ENCODE measurements at regions not wholly inside any gene's neighbourhood (a gene's known extent, or its start where the extent isn't known, plus 50 kb on each side); places are given as distances from the start of the nearest gene placed in this dataset.
"Not testable (repeated sequence)": the region's sequence is repeated elsewhere in the genome, so short reads cannot be mapped to it uniquely, and the experiment has no call there.

DNA sequence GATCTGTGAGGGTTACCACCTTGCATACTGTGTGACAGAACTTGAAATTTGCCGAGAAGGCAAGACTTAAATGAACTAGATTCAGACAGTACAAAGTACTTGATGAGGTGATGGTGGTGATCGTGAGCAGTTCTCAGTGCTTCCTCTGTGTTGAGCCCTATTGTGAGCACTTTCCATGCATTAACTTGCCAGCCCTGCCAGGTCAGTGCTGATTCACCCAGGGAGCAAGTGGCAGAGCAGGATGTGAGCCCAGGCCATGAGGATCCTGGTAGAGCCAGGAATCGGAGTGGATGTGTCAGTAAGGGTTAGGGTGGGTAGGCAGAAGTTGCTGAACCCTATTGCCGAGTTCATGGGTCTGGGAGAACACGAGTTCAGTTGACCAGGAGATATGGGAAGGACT, 4545.7 kb upstream of the TPTE start:
- not testable (repeated sequence) for H3K27me3 Mint-ChIP-seq; H3K36me3 Mint-ChIP-seq; DNase-seq (ENCODE audit: extremely low spot score, unreplicated experiment); H3K4me3 Mint-ChIP-seq; H3K9me3 Mint-ChIP-seq; H3K27ac Mint-ChIP-seq; H3K4me1 Mint-ChIP-seq (ENCODE audit: unreplicated experiment)

- not testable (repeated sequence) for H3K4me3 Mint-ChIP-seq; DNase-seq (ENCODE audit: extremely low spot score, unreplicated experiment)
Observed at GRCh38 chr21:5997586-5997985, 4523.8 kb upstream of the TPTE start.

DNA sequence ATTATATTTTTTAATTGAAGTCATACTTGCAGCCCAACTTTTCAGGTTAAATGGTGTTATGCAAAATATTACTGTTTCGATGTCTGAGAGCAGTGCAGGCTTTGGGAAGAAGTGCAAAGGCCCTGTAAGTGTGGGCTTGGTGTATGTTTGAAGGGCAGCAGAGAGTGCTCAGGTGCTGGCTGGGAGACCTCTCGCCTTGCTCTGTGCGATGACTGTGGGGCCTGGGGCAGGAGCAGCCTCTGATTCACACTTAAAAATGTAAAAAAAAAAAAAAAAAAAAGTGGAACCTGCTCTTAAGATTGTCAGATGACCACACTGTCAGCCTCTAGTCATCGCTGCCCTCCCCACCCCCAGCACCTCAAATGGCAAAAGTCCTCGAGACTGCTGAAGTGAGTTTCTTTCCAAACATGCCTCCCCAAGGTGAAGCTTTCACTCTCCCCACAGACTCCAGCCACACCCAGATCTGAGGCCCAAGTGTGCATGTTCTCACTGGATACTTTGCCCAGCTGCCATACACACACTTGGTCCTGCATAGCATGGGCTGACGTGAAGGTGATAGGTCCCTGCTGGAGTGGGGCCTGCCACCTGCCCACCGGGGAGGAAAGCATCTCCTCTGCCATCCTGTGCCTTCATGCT, 4505.8 kb upstream of the TPTE start:
- not testable (repeated sequence) for H3K4me1 Mint-ChIP-seq (ENCODE audit: unreplicated experiment); H3K36me3 Mint-ChIP-seq; H3K4me3 Mint-ChIP-seq; H3K27me3 Mint-ChIP-seq; H3K9me3 Mint-ChIP-seq; DNase-seq (ENCODE audit: extremely low spot score, unreplicated experiment); H3K27ac Mint-ChIP-seq

More at GRCh38 chr21:5997586-5997985, 4523.8 kb upstream of the TPTE start:
- not testable (repeated sequence) for H3K27me3 Mint-ChIP-seq; H3K27ac Mint-ChIP-seq; H3K9me3 Mint-ChIP-seq; H3K36me3 Mint-ChIP-seq; H3K4me1 Mint-ChIP-seq (ENCODE audit: unreplicated experiment)

- H3K4me3 Mint-ChIP-seq; H3K27ac Mint-ChIP-seq; DNase-seq (ENCODE audit: extremely low spot score, unreplicated experiment); H3K36me3 Mint-ChIP-seq; H3K9me3 Mint-ChIP-seq; H3K4me1 Mint-ChIP-seq (ENCODE audit: unreplicated experiment); H3K27me3 Mint-ChIP-seq: not testable (repeated sequence)
Observed at GRCh38 chr21:6020460-6020859, 4500.9 kb upstream of the TPTE start.

- H3K4me1 Mint-ChIP-seq (ENCODE audit: unreplicated experiment); H3K9me3 Mint-ChIP-seq; H3K36me3 Mint-ChIP-seq; H3K27ac Mint-ChIP-seq; H3K27me3 Mint-ChIP-seq; DNase-seq (ENCODE audit: extremely low spot score, unreplicated experiment); H3K4me3 Mint-ChIP-seq: not testable (repeated sequence)
Observed at GRCh38 chr21:6020953-6021716, 4500.2 kb upstream of the TPTE start.

DNA sequence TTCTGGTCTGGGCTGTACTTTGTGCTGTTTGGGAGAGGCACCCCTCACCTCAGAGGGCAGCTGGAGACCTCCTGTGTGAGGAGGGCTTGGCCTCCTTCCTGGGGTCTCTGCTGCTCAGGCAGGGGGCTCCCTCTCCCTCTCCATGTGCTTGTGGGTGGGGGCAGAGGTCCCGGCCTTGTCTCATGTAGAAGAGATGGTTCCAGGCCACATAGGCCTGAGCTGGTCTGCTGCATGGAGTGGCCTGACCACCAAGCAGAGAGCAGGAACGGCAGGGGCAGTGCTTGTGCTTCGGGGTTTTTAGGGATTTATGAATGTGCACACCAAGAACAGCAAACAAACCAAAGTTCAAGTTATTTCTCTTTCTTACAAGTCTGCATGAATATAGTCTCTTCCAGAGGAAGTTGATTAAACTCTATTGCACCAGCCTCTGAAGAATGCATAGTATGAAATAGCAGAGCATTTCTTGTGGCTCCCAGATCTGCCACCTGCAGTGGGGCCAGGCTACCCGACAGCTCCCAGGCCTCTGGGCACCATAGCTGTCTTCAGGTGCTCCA, 4499.6 kb upstream of the TPTE start:
- not testable (repeated sequence) for H3K4me1 Mint-ChIP-seq (ENCODE audit: unreplicated experiment); H3K9me3 Mint-ChIP-seq

DNA sequence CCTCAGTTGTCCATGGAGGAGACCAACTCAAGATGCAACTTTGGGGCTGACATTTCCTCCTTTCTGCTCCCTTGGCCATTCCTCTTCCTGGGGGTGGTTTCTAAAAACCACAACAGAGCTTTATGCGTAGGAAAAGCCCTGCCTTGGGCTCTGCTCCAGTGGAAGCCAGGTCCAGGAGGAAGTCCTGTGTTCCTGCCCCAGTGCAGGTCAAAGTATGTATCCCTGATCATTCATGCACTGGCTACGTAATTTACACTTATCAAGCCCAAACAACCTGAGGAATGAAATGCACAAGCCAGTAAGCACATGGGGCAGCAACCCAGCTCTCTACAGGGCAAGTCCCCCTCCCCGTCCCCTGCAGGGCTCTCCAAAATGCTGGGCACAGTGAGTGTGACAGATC, 4498.1 kb upstream of the TPTE start:
- H3K4me1 Mint-ChIP-seq (ENCODE audit: unreplicated experiment); H3K27ac Mint-ChIP-seq; H3K9me3 Mint-ChIP-seq; H3K4me3 Mint-ChIP-seq; H3K36me3 Mint-ChIP-seq; H3K27me3 Mint-ChIP-seq; DNase-seq (ENCODE audit: extremely low spot score, unreplicated experiment): not testable (repeated sequence)

More for the DNA sequence above, 4499.6 kb upstream of the TPTE start:
- H3K27me3 Mint-ChIP-seq; H3K27ac Mint-ChIP-seq; H3K36me3 Mint-ChIP-seq; H3K4me3 Mint-ChIP-seq; DNase-seq (ENCODE audit: extremely low spot score, unreplicated experiment): not testable (repeated sequence)

- not testable (repeated sequence) for H3K27ac Mint-ChIP-seq; H3K4me1 Mint-ChIP-seq (ENCODE audit: unreplicated experiment); H3K9me3 Mint-ChIP-seq; H3K27me3 Mint-ChIP-seq; H3K36me3 Mint-ChIP-seq; DNase-seq (ENCODE audit: extremely low spot score, unreplicated experiment); H3K4me3 Mint-ChIP-seq
Observed at GRCh38 chr21:6025139-6025538, 4496.2 kb upstream of the TPTE start.

DNA sequence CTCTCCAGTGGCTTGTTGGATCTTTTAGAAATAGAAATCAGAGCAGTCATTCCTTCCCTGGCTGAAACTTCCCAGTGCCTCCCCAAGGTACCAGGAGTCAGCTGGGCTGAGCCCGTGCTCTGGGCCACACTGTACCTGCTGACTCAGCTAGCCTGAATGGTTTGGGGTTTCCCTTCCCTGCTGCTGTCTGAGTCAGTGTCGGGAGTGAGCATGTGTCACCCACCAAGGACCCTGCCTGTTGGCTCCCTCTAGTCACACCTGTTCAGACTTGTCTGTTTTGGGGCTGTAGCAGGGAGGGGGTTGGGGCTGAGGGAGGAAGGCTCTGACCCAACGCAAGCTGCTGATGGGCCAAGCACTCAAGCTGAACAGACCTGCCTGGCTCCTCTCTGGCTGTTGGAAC, 4493.9 kb upstream of the TPTE start:
- not testable (repeated sequence) for H3K4me1 Mint-ChIP-seq (ENCODE audit: unreplicated experiment); H3K27ac Mint-ChIP-seq; DNase-seq (ENCODE audit: extremely low spot score, unreplicated experiment); H3K4me3 Mint-ChIP-seq; H3K36me3 Mint-ChIP-seq; H3K27me3 Mint-ChIP-seq; H3K9me3 Mint-ChIP-seq

- not testable (repeated sequence) for H3K4me3 Mint-ChIP-seq; H3K27me3 Mint-ChIP-seq; H3K4me1 Mint-ChIP-seq (ENCODE audit: unreplicated experiment); H3K9me3 Mint-ChIP-seq; H3K36me3 Mint-ChIP-seq; DNase-seq (ENCODE audit: extremely low spot score, unreplicated experiment); H3K27ac Mint-ChIP-seq
Observed at GRCh38 chr21:6034124-6034678, 4487.2 kb upstream of the TPTE start.

GRCh38 chr21:6034820-6035473, 4486.4 kb upstream of the TPTE start:
- not testable (repeated sequence) for H3K4me3 Mint-ChIP-seq; H3K9me3 Mint-ChIP-seq; DNase-seq (ENCODE audit: extremely low spot score, unreplicated experiment); H3K27me3 Mint-ChIP-seq; H3K4me1 Mint-ChIP-seq (ENCODE audit: unreplicated experiment); H3K27ac Mint-ChIP-seq; H3K36me3 Mint-ChIP-seq

DNA sequence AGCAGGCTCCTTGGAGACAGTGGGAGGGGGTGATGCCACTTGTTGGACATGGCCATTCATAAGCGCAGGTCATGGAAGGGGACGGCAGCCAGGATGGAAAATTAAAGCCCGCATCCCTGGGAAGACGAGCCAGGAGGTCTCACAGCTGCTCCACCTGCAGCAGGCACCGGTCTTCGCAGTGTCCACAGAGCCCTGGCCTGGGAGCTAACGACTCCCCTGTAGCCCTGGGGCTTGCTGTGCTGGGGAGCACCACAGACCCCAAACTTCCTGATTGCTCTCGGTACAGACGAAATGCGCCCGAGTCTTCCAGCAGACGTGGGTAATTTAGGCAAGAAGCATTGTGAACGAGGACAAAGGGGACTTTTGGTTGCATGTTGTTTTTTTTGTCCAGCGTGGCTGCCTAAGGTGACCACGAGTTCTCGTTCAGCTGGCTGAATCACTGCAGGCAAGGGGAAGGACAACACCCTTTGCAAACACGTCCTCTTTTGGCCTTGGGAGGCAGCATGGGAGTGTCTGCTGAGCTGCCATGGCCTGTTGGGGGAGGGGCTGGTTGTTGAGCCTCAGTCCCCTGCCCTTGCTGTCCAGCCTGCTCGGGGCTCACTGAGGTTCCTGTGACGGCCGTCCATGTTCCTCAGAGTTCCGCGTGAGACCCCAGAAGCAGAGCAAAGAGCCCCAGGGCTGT, 4485.8 kb upstream of the TPTE start:
- H3K36me3 Mint-ChIP-seq; DNase-seq (ENCODE audit: extremely low spot score, unreplicated experiment); H3K9me3 Mint-ChIP-seq; H3K4me3 Mint-ChIP-seq; H3K4me1 Mint-ChIP-seq (ENCODE audit: unreplicated experiment); H3K27me3 Mint-ChIP-seq; H3K27ac Mint-ChIP-seq: not testable (repeated sequence)

DNA sequence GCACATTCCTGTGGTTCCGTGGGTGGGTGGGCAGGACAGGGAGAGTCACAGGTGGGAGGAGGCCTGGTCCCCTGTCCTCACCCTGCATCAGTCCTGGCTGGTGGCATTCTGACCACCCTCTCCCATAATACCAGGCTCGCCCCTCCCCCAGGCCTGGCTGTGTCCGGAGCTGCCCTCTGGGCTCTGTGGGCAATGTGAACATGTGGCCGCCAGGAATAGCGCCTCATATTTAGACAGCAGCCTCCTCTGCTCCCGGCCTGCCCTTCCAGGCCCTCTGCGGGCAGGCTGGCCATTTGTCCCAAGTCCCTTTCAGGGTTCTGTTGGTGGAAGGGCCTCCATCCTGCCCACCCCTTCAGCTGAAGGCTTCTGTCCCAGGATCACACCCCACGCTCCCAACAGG, 4482.2 kb upstream of the TPTE start:
- H3K4me3 Mint-ChIP-seq; DNase-seq (ENCODE audit: extremely low spot score, unreplicated experiment); H3K27ac Mint-ChIP-seq; H3K4me1 Mint-ChIP-seq (ENCODE audit: unreplicated experiment); H3K9me3 Mint-ChIP-seq; H3K36me3 Mint-ChIP-seq; H3K27me3 Mint-ChIP-seq: not testable (repeated sequence)

All from type B pancreatic cell (in vitro differentiated cells).